Tibial nerve (tissue), 4 donors: ENCODE measurements at regions not wholly inside any gene's neighbourhood (a gene's known extent, or its start where the extent isn't known, plus 50 kb on each side); places are given as distances from the start of the nearest gene placed in this dataset.

ENCODE experiments used
- EP300 ChIP-seq, 2 donors: sonication (generic); formaldehyde crosslinking; IDR thresholded peaks; one replicate each; pipeline ENCODE4 v1.6.1; 2017; ENCODE audit warnings: antibody characterized with exemption in 2 of 2, mild to moderate bottlenecking in 1 of 2
- POLR2A ChIP-seq, 2 donors: fragments of 450-650 bp; IDR thresholded peaks; one replicate each; pipeline ENCODE4 v1.6.1; 2017; ENCODE audit warnings: antibody characterized with exemption in 2 of 2, mild to moderate bottlenecking in 2 of 2, moderate library complexity in 2 of 2
- TF ChIP-seq, protein P1 (sequence below), 5 experiments: fragments of 200-600 bp in 3 of 5; fragments of 450-650 bp in 2 of 5; sonication (generic) in 3 of 5; IDR thresholded peaks; one replicate each; pipeline ENCODE4 v1.5.1; 2016 to 2019; ENCODE audit warnings: antibody characterized with exemption in 5 of 5, mild to moderate bottlenecking in 3 of 5, moderate library complexity in 2 of 5

DNA sequence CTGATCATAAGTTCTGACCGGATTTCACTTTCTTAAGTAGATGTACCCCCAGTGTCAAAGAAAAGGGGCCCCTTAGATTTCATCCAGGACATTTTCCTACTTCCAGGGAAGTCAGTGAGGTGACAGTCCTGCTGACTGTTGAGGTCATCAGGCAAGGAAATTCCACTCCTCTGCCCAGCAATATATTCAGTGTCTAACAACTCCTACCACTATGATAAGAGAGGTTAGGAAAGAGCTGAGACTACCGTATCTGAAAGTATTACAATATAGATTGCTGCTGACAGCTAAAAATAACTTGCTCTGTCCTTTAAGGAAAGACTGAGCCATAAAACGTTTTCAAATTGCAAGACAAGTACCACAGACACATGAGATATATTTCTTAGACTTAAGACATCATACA is 325.1 kb downstream of the EFNB2 start:
- TF ChIP-seq, protein P1, sequence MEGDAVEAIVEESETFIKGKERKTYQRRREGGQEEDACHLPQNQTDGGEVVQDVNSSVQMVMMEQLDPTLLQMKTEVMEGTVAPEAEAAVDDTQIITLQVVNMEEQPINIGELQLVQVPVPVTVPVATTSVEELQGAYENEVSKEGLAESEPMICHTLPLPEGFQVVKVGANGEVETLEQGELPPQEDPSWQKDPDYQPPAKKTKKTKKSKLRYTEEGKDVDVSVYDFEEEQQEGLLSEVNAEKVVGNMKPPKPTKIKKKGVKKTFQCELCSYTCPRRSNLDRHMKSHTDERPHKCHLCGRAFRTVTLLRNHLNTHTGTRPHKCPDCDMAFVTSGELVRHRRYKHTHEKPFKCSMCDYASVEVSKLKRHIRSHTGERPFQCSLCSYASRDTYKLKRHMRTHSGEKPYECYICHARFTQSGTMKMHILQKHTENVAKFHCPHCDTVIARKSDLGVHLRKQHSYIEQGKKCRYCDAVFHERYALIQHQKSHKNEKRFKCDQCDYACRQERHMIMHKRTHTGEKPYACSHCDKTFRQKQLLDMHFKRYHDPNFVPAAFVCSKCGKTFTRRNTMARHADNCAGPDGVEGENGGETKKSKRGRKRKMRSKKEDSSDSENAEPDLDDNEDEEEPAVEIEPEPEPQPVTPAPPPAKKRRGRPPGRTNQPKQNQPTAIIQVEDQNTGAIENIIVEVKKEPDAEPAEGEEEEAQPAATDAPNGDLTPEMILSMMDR (IDR thresholded peaks at IDR 0.05) = no peak
- TF ChIP-seq EP300 (IDR thresholded peaks at IDR 0.05) = no peak
- no peak for TF ChIP-seq POLR2A (IDR thresholded peaks at IDR 0.05)
